HG03520 (cell line): ENCODE measurements at regions not wholly inside any gene's neighbourhood (a gene's known extent, or its start where the extent isn't known, plus 50 kb on each side); places are given as distances from the start of the nearest gene placed in this dataset.
"Not testable (repeated sequence)": the region's sequence is repeated elsewhere in the genome, so short reads cannot be mapped to it uniquely, and the experiment has no call there.

Experiments
- ATAC-seq: cut with Tn5 transposase; IDR thresholded peaks from one replicate; pipeline ENCODE4 v1.9.1; 2021; ENCODE audit warnings: mild to moderate bottlenecking, moderate library complexity; ENCODE audit not compliant: unreplicated experiment

GRCh38 chr6:62819640-62820039, 391.6 kb upstream of the FKBP1C start:
- no peak for ATAC-seq

GRCh38 chr6:62808565-62809293, 402.5 kb upstream of the FKBP1C start:
- no peak for ATAC-seq

GRCh38 chr6:62805431-62805830, 405.8 kb upstream of the FKBP1C start:
- no peak for ATAC-seq

GRCh38 chr6:62803094-62803493, 408.2 kb upstream of the FKBP1C start:
- ATAC-seq: no peak

- ATAC-seq: no peak
These were observed 414.1 kb upstream of the FKBP1C start for GRCh38 chr6:62797190-62797589.

- ATAC-seq: no peak
These were observed 435.7 kb upstream of the FKBP1C start for GRCh38 chr6:62775427-62776022.

GRCh38 chr6:62766174-62766573, 445.1 kb upstream of the FKBP1C start:
- ATAC-seq: not testable (repeated sequence)

- no peak for ATAC-seq
These were observed 446.4 kb upstream of the FKBP1C start for GRCh38 chr6:62764841-62765240.

DNA sequence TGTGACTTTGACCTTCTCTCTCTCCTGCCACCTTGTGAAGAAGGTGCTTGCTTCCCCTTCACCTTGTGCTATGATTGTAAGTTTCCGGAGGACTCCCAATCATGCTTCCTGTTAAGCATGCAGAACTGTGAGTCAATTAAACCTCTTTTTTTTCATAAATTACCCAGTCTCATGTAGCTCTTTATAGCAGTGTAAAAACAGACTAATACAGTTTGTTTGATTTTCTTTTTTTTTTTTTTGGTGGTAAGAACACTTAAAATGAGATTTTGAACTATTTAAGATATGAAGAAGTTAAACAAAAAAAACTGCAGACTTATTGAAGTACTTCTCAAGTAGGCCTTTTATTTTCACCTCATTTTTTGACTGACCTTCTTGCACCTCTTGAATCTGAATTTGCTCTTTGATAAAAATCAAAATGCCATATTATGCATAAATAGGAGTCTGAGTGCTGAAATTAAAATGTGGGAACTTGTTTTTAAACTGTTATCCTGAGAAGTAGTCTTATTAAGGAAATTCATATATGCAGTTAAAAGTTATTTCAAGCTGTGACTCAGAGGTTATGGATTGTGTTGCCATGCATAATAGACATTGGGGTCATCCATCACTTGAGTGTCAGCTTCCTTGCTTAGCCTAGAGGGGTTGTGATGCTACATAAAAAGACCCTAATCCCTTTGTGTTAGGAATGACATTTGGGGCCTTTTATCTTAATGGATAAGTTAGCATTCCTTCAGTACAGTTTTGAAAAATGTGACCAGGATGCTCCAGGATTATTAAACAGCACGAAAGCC, 447.9 kb upstream of the FKBP1C start:
- no peak for ATAC-seq

DNA sequence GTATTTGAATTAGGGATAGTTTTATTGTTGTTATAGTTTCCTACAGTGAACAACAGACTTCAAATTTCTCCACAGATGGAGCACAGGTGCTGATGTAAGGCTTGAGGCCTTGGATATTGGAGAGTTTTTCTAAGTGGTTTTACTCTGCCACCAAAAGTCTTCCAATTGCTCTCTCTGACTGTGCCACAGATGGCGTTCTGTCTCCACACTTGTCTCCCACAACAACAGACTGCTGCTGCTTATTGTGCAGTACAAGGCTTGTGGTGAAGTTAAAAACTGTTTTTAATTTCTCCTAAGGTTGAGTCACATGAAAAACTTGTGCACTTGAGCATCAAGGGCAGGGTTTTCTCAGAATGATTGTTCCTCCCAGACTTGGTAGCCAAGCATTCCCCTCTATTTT, 460.9 kb upstream of the KHDRBS2 start:
- no peak for ATAC-seq

- ATAC-seq: no peak
These were observed 460.1 kb upstream of the KHDRBS2 start for GRCh38 chr6:62746161-62746560.

GRCh38 chr6:62740596-62740995, 454.6 kb upstream of the KHDRBS2 start:
- no peak for ATAC-seq

- no peak for ATAC-seq
These were observed 454.1 kb upstream of the KHDRBS2 start for GRCh38 chr6:62740171-62740570.

DNA sequence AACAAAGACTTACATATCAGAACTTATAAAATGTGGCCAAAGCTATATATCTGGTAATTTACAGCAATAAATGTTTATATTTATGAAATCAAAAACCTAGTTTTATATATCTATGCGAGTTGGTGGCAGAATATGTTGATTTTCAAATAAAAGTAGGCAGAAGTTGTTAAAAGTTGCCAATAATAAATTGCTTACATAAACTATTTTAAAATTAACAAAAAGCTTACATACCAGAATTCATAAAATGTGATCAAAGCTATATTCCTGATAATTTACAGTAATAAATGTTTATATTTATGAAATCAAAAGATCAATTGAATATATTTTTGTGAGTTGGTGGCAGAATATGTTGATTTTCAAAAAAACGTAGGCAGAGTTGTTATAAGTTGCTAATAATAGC, 451.8 kb upstream of the KHDRBS2 start:
- ATAC-seq: no peak

GRCh38 chr6:62721408-62721807, 435.4 kb upstream of the KHDRBS2 start:
- no peak for ATAC-seq

DNA sequence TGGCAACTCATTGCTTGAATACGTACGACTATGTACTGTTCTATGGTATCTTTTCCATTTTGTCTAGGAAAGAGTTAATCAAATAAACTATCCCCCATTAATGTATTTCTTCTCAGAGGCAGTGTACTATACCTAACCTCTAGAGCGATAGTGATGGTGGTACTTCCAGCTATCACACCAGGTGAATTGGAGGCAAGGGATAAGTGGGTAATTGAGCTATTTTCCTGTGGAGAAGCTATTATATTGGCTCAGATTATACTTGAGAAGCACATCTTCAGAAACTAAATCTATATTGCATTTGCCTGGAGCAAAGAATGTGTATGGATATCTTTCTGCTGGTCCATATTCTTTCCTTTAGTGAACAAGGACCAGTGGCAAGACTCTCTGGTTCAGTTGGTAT, 430.7 kb upstream of the KHDRBS2 start:
- no peak for ATAC-seq

- ATAC-seq: no peak
These were observed 428.1 kb upstream of the KHDRBS2 start for GRCh38 chr6:62714112-62714511.

DNA sequence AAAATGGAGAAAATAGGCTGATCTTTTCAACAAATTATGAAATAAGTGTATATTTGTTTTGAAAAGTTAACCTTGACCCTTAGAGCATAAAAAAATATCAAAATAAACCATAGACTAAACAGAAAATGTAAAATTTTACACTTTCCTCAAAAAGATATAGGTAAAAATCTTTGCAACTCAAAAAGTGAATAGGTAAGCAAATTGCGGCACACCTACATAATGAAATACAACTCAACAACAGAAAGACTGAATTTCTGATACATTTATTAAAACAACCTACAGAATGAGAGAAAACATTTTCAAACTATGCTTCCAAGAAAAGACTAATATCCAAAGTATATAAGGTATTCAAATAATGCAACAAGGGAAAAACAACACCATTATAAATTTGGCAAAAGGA, 425.7 kb upstream of the KHDRBS2 start:
- ATAC-seq: no peak

DNA sequence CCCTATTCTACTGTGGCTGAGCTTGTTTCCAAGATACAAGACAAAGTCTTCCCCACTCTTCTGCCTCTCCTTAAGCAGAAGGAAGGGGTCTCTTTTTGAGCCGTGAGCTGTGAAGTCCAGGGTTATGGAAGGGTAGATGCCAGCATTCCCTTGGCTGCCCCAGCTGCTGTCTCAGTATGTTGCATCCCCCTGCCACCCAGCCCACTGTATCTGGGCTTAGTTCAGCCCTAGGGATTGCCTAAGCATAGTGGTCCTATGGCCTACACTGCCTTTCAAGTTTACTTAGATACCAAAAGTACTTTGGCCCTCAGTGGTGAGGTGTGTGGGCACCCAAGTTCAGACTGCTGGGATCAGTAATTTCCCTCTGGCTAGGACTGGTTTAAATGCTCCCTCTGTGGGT, 421.9 kb upstream of the KHDRBS2 start:
- no peak for ATAC-seq

- no peak for ATAC-seq
These were observed 421.1 kb upstream of the KHDRBS2 start for GRCh38 chr6:62707156-62707555.

DNA sequence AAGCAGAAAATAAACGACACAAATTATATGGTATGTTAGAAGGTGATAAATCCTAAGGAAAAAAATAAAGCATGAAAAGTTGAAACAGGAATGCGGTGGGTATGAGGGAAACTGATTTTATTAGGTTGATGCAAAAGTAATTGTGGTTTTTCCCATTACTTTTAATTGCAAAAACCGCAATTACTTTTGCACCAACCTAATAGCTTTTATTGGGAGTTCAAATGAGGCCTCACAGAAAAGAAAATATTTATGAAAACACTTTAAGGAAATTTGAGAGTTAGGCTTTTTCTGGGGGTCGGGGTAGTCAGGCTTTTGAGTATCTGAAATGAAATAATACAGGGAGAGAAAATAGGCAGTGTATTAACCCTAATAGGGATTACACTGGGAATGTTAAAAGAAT, 397.0 kb upstream of the KHDRBS2 start:
- no peak for ATAC-seq

- no peak for ATAC-seq
These were observed 395.1 kb upstream of the KHDRBS2 start for GRCh38 chr6:62681108-62681507.
